ENCODE measurements at regions not wholly inside any gene's neighbourhood (a gene's known extent, or its start where the extent isn't known, plus 50 kb on each side); places are given as distances from the start of the nearest gene placed in this dataset.

GRCh38 chr1:59132295-59132694 lies 164.6 kb upstream of the FGGY start:
- no peak for DNase-seq

- no peak for DNase-seq
Observed at GRCh38 chr1:59133997-59134396, 162.9 kb upstream of the FGGY start.

DNA sequence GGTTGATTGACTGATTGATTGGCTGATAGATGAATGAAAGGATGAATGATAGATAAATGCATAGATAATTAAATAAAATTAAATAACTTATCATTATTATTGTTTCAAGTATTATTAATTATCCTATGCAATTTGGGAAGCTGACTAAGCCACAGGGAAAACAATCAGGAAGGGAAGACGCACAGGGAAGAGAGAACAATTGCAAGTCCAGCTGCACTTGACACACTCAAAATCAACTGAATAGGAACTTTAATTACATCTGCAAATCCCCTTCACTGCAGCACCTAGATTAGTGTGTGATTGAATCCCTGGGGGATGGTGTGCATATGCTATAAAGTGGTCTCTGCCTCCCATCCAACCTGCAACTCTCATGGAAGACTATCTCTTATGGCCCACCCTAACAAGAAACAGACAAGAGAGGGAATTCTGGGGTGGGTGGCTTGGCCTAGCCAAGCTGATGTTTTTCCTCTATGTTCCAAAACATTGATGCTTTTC lies 161.1 kb upstream of the FGGY start:
- no peak for DNase-seq

DNA sequence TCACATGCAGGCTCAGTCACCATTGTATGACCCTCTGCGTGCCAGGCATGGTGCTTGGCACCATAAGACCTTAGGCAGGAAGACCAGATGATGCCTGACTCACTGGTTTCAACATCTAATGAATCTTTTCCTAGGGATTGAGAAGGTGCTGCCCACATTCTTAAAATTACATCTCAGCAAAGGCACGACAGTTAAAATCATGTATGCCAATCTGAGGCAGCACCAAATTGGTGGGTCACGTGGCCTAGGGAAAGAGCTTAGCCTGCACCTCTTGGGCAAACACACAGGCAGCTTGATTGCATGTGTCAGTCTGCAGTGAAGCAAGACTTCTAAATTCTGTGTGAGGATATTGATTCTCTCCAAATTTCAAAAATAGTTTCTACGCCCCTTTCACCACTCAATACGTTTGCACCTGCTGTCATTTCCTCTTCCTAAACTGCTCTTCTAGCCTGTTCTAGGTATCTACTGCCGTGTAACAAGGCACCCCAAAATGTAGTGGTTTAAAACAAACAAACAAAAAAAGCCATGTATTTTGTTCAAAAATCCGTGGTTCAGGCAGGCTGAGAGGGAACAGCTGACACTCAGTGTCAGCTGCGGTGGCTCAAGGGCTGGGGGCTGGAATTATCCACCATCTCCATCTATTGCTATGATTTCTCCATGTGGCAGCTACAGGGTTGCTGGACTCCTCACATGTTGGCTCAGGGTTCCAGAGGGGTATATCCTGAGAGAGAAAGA lies 160.2 kb upstream of the FGGY start:
- no peak for DNase-seq

GRCh38 chr1:59137276-59137615 lies 159.6 kb upstream of the FGGY start:
- no peak for DNase-seq

- no peak for DNase-seq
Observed at GRCh38 chr1:59137968-59138367, 158.9 kb upstream of the FGGY start.

GRCh38 chr1:59138402-59138801 lies 158.5 kb upstream of the FGGY start:
- no peak for DNase-seq

- no peak for DNase-seq
Observed at GRCh38 chr1:59139396-59139795, 157.5 kb upstream of the FGGY start.

- no peak for DNase-seq
Observed at GRCh38 chr1:59141267-59141863, 155.5 kb upstream of the FGGY start.

DNA sequence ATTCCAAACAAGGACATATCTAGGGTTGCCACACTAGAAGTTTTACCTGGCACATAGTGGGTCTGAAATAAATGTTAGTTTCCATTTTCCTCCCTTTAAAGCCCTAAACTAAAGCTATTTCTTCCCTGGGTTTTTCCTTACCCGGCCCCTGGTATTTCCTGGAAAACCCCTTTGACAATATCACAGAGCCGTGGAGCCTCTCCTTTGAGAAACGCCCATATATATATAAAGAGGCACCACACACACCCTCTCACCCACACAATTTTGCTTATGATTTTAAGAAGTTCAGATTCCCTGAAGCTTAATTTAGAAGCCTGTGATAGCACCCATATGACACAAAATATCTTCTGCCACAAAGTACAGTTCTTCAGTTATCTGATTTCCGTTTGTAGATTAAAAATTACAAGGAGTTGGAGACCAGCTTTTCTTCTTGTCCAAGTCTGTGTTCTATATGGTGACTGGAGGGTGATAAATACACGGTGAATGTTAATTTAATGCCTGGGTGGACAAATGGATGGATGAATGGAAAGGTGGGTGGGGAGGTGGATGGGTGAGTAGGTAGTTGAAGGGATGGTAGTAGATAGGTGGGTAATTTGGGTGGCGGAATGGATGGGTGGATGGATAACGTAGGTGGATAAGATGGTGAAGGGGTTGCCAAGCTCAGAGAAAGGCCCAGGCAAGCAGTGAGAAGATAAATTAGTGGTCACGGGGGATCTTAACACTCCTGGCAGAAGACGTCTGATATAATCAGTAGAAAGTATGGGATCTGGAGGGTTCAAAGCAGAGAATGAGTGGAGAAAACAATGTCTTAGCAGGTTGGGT lies 154.4 kb upstream of the FGGY start:
- DNase-seq: no peak

DNA sequence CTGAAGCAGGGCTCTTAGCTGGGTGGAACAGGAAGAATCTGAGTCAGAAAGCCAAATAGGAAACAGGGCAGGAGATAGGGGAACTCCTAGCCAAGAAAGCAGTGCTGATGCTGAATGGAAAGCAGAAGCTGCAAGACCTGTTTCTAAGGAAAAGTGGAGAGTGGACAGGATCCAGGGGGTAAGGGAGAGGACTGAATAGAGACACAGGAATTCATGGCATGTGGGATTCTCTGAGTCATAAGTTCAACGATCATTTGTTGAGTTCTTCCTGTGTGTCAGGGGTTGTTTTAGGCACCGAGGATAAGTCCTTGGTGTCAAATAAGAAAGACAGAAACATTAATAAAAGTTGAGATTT lies 153.8 kb upstream of the FGGY start:
- no peak for DNase-seq

DNA sequence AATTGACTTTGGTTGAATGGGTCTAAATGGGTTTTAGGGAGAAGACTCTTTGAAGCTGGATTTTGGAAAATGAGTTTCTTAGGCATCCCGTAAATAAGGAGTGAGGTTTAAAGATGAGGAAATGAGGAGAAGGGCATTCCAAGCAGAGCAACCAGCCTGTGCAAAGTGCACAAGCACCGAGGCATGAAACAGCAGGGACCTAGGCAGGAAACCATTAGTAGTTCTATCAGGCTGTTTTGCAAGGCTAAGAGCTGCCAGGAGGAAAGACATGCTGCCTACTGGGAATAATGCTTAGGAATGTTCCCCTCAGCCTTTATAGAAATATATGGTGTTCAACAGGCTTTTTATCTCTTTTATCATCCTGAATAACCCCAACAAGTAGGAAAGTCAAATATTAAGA lies 153.1 kb upstream of the FGGY start:
- no peak for DNase-seq

- no peak for DNase-seq
Observed at GRCh38 chr1:59144959-59145358, 151.9 kb upstream of the FGGY start.

GRCh38 chr1:59146056-59146455 lies 150.8 kb upstream of the FGGY start:
- DNase-seq: no peak

GRCh38 chr1:59146651-59147358 lies 150.1 kb upstream of the FGGY start:
- DNase-seq: peak; percentile 85

DNA sequence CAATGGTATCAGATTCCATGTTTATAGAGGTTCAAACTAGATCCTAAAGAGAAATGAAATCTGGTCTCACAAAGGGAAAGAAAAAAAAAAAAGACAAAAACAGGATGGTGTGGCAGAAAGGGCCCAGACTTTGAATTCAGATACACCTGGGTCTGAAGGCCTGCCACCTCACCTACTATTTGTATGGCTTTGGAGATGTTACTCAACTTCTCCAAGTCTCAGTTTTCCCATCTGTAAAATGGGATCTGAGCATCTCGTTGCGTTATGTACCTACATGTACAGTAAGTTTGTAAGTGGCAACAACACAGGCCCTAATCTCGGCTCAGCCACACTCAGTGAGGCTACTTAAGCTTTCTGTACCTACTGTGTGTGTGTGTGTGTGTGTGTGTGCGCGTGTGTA lies 147.5 kb upstream of the FGGY start:
- DNase-seq: no peak

GRCh38 chr1:59150577-59151386 lies 146.1 kb upstream of the FGGY start:
- no peak for DNase-seq

GRCh38 chr1:59151387-59151761 lies 145.5 kb upstream of the FGGY start:
- no peak for DNase-seq

- no peak for DNase-seq
Observed at GRCh38 chr1:59151860-59152259, 145.0 kb upstream of the FGGY start.

GRCh38 chr1:59152511-59152910 lies 144.4 kb upstream of the FGGY start:
- no peak for DNase-seq

DNA sequence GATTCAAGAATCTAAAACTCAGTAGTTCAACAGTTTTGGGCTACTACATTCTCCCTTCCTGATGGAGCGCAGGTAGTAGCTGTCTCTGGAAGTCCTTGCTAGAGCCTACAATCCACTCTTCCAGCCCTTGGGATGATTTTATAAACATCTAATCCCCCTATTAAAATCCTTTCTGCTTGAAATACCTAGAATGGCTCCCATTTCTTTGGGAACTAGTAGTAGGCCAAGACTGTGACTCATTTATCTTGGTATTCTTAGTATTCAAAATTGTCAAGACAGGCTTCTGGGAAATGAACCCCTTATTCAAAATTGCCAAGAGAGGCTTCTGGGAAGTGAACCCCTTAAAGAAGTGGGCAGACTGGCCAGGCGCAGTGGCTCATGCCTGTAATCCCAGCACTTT lies 142.5 kb upstream of the FGGY start:
- no peak for DNase-seq

GRCh38 chr1:59155351-59155750 lies 141.5 kb upstream of the FGGY start:
- no peak for DNase-seq

DNA sequence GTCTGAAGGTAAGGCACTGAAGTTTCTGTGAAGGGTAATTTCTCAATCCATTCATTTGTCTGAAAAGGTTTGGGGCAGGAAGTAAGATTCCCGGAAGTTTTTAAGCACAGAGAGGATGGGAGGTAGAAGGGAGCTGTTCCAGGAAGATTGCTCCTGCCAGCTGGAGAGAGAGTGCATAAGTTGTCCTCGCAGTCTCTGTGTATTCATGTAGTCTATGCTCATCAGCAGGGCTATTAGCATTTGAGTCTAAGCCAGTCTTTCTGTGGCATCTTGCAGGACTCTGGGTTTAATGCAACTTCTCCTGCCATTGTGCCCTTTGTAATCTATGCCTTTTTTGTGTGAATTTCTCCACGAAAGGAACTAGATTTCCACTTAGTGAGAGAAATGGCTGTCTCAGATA lies 140.8 kb upstream of the FGGY start:
- no peak for DNase-seq

Data from activated CD8-positive, alpha-beta memory T cell treated with anti-CD3 and anti-CD28 coated beads for 24 hours (primary cell).